ENCODE measurements at regions not wholly inside any gene's neighbourhood (a gene's known extent, or its start where the extent isn't known, plus 50 kb on each side); places are given as distances from the start of the nearest gene placed in this dataset.

DNA sequence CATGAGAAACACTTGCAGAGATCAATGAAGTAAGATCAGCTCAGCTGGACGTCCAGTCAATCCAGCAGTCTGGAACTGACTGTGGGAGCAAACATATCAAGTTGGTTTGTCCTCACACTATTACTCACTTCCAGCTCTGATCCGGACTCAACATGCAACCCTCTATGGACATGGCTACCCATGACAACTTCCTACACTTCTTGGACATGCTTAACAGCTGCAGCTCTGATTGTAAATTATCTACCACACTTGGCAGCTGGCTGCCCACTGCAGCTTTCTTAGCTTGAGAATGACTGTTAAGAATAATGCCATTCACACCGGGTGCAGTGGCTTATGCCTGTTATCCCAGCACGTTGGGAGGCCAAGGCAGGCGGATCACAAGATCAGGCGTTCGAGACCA lies 429.8 kb downstream of the EPHA4 start:
- peaks cover 0 to 9% (median 3%) of the 10 kb centered on the region in 3 donors for H3K9me3 Mint-ChIP-seq
- H3K27me3 Mint-ChIP-seq, result no peaks in the 10 kb centered on the region
- H3K4me1 Mint-ChIP-seq, result peaks cover 1 to 5% (median 4%) of the 10 kb centered on the region in 3 donors
- H3K4me3 Mint-ChIP-seq, result no peak overlapping the region
- no peak overlapping the region for H3K27ac Mint-ChIP-seq
- H3K36me3 Mint-ChIP-seq, result no peaks in the 10 kb centered on the region

DNA sequence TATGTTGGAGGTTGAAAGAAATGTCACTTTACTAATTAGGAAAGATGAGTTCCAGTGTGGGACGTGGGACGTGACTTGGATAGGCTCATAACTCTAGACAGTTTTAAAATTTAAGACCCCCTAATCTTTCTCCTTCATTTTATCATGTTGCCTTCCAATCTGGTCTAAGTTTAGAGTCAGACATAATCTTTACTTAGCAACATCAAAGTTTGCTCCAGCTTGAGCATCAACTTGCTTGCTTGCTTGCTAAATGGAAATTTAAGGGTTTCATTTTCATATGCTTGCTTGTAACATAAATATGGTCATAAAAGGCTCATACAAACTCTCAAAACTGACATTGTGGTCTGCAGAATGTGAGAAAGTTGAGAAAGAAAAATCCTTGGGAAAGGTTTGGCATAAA lies 428.9 kb downstream of the EPHA4 start:
- Mint-ChIP-seq H3K36me3 (no peaks in the 10 kb centered on the region), H3K4me3 (no peak overlapping the region), H3K27me3 (no peaks in the 10 kb centered on the region), H3K9me3 (peaks cover 0 to 9% (median 0%) of the 10 kb centered on the region in 3 donors), H3K27ac (no peak overlapping the region), H3K4me1 (no peaks in the 10 kb centered on the region)

DNA sequence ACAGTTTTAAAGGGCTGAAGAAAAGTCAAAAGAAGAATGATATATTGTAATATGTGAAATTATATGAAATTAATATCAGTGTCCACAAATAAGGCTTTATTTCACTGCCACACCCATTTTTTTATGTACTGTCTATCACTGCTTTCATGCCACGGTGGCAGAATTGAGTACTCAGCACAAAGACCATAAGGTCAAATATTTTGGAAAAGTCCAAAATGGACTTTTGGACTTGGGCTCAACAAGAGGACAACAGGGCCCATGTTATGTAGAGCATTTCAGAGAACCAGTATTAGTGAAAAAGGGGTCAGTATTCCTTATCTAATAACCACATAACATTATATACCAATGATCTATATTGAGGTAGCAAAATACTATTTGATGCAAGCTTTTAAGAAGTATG lies 427.2 kb downstream of the EPHA4 start:
- Mint-ChIP-seq H3K9me3 (peaks cover 0 to 9% (median 0%) of the 10 kb centered on the region in 3 donors), H3K4me3 (no peak overlapping the region), H3K36me3 (no peaks in the 10 kb centered on the region), H3K27me3 (no peaks in the 10 kb centered on the region), H3K4me1 (no peaks in the 10 kb centered on the region), H3K27ac (no peak overlapping the region)

DNA sequence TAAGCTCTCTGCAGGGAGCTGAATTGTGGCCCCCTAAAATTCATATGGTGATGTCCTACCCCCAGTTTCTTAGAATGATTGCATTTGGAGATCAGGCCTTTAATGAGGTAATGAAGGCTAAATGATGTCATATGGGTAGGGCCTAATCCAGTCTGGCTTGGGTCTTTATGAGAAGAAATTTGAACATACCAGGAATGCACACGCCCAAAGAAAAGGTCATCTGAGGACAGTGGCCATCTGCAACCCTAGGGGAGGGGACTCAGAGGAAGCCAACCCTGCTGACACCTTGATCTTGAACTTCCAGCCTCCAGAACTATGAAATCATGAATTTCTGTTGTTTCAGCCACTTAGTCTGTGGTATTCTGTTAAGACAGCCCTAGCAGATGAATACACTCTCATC lies 426.7 kb downstream of the EPHA4 start:
- Mint-ChIP-seq H3K36me3 (no peaks in the 10 kb centered on the region), H3K9me3 (peaks cover 0 to 9% (median 0%) of the 10 kb centered on the region in 3 donors), H3K27ac (no peak overlapping the region), H3K27me3 (no peaks in the 10 kb centered on the region), H3K4me1 (no peaks in the 10 kb centered on the region), H3K4me3 (no peak overlapping the region)

DNA sequence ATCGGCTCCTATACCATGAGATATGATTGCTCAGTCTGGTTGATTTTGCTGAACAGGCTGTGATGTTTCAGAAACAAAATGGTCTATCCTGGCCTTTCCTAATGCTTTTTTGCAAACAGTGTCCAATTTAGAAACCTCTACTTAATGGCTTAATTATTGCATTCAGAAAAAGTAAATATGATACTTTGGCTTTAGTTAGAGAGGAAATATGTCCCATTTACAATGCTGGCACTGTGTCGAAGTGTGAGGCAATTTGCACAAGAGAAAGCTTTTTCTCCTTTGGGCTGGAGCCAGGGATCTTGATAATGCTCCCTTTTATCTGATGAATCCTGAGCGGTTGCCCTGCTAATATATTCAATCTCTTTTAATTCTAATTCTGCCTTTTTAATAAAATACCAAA lies 418.9 kb downstream of the EPHA4 start:
- peaks cover 1% of the 10 kb centered on the region for H3K27me3 Mint-ChIP-seq

DNA sequence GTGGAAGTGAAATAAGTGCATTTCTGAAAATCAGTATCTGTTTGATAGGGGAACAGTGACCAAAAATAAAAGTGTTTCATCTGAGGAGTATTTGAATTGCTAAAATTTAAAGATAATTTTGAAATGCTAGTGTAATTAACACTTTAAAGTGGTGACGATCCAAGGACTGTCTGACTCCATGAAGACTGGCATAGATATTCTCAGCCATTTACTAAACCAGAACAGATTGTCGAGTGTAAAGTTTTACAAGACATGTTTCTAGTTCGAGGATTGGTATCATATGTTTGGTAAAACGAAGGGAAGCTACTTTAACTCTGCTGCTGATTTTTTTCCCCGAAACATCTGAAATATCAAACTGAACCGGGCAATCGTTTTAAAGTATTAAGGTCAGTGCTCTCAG lies 417.9 kb downstream of the EPHA4 start:
- Mint-ChIP-seq H3K9me3 (no peaks in the 10 kb centered on the region), H3K27ac (no peak overlapping the region), H3K36me3 (no peaks in the 10 kb centered on the region), H3K4me3 (no peak overlapping the region), H3K27me3 (peaks cover 2% of the 10 kb centered on the region), H3K4me1 (peaks cover 0 to 1% (median 0%) of the 10 kb centered on the region in 3 donors)

More for the DNA sequence above, 418.9 kb downstream of the EPHA4 start:
- no peak overlapping the region for H3K27ac Mint-ChIP-seq
- no peaks in the 10 kb centered on the region for H3K9me3 Mint-ChIP-seq
- H3K36me3 Mint-ChIP-seq, result no peaks in the 10 kb centered on the region
- no peak overlapping the region for H3K4me3 Mint-ChIP-seq
- H3K4me1 Mint-ChIP-seq, result peaks cover 0 to 1% (median 0%) of the 10 kb centered on the region in 3 donors

DNA sequence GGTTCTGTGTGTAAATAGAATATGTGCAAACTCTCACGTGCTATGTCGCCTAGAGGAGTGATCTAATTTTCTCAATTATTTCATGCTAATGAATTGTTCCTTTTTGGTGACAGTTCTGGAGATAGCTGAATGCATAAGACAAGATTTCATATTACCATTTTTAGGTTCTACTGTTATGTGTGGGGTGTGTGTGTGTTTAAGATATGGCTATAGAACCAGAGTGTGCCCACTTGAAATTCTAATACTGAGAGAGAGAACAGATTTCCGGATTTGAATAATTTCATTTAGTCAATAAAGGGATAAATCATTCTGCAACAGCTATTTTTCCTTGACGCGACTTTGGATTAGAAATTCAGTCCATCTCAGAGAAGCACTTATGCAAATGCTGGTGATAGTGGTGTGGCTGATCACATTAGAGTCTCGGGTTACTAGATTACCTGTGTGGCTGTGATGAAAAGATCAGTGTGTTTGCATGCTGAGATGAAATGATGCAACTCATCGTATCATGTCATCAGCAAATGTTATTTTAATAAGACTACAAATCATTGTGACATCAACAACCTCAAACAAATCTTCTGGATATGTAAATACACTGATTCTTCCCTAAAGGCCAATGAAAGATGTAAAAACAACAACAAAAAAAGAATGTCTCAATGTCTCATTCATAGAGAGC lies 415.9 kb downstream of the EPHA4 start:
- Mint-ChIP-seq H3K36me3 (no peaks in the 10 kb centered on the region), H3K4me1 (peaks cover 0 to 1% (median 0%) of the 10 kb centered on the region in 3 donors), H3K27ac (no peak overlapping the region), H3K9me3 (no peaks in the 10 kb centered on the region), H3K27me3 (peaks cover 2% of the 10 kb centered on the region), H3K4me3 (no peak overlapping the region)

DNA sequence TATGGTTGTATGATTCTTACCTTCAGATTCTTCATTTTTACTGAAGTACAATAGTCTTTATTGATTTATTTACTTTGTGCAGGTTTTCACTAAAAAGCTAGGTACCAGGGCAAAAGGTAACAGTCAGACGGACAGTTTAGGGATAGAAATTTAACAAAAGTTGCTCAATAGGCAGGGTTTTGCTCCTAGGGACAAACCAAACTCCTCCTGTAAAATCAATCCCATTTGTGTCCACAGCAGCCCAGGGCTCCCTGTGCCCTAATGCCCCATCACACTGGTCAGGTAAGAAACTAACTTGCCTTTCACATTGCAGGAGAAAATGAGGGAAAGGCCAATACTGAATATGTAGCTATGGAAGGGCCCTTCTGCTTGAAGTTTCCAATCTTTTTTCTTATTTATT lies 410.9 kb downstream of the EPHA4 start:
- Mint-ChIP-seq H3K4me3 (no peak overlapping the region), H3K27ac (no peak overlapping the region), H3K9me3 (no peaks in the 10 kb centered on the region), H3K36me3 (peaks cover 2% of the 10 kb centered on the region), H3K27me3 (peaks cover 2% of the 10 kb centered on the region), H3K4me1 (peaks cover 0 to under 1% (median 0%) of the 10 kb centered on the region in 3 donors)

DNA sequence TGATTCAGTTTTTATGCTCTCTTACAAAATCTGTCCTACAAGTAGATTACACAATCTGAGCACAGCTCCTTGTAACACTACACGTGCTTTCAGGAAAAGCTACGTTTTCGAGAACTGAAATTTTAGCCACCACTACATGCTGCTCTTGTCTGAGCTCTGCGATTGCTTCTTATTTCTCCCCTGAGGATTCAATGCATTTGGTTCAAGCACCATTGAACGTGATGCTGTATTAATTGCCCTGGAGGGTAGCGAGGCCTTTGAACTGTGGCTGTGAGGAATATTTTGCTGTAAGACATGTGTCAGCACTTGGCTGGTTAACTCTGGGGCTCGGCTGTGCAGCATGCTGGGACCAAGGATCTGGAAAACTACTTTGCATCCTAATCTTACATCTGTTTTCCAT lies 405.8 kb downstream of the EPHA4 start:
- H3K4me3 Mint-ChIP-seq, result no peak overlapping the region
- peaks cover 4% of the 10 kb centered on the region for H3K36me3 Mint-ChIP-seq
- H3K9me3 Mint-ChIP-seq, result no peaks in the 10 kb centered on the region
- H3K27ac Mint-ChIP-seq, result no peak overlapping the region
- peaks cover 0 to 3% (median 0%) of the 10 kb centered on the region in 3 donors for H3K4me1 Mint-ChIP-seq
- peaks cover 1% of the 10 kb centered on the region for H3K27me3 Mint-ChIP-seq

DNA sequence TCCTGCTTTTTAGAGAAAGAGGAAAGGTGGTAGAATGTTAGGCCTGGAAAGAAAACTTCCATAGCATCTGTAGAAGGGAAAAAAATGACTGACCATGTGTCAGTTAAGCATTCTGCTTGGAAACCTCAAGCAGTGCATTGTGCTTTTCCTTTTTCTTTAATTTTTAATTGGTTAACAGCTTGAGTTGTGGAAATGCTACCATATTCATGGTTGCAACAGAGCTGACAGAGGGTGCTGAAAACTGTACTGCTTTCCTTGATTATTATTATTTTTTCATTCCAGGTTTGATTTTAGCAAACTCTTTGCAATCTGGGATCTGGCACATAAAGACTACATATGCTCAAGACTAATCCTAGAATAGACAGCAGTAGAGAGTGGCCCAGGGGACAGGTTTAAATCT lies 404.5 kb downstream of the EPHA4 start:
- no peak overlapping the region for H3K27ac Mint-ChIP-seq
- H3K4me3 Mint-ChIP-seq, result no peak overlapping the region
- H3K36me3 Mint-ChIP-seq, result peaks cover 4% of the 10 kb centered on the region
- no peaks in the 10 kb centered on the region for H3K9me3 Mint-ChIP-seq
- peaks cover 0 to 3% (median 0%) of the 10 kb centered on the region in 3 donors for H3K4me1 Mint-ChIP-seq
- peaks cover 2% of the 10 kb centered on the region for H3K27me3 Mint-ChIP-seq

DNA sequence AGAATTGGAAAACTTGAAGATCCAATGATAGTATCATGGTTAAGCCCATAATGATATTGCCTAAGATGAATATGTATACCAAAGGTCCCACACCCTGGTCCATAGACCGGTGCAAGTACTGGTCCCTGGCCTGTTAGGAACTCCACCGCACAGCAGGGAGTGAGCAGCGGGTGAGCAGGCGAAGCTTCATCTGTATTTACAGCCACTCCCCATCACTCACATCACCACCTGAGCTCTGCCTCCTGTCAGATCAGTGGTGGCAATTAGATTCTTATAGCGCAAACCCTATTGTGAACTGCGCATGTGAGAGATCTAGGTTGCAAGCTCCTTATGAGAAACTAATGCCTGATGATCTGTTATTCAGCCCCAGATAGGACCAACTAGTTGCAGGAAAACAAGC lies 402.4 kb downstream of the EPHA4 start:
- Mint-ChIP-seq H3K36me3 (peaks cover 4% of the 10 kb centered on the region), H3K4me3 (no peak overlapping the region), H3K4me1 (peaks cover 0 to 3% (median 0%) of the 10 kb centered on the region in 3 donors), H3K27ac (no peak overlapping the region), H3K27me3 (peaks cover 2% of the 10 kb centered on the region), H3K9me3 (no peaks in the 10 kb centered on the region)

DNA sequence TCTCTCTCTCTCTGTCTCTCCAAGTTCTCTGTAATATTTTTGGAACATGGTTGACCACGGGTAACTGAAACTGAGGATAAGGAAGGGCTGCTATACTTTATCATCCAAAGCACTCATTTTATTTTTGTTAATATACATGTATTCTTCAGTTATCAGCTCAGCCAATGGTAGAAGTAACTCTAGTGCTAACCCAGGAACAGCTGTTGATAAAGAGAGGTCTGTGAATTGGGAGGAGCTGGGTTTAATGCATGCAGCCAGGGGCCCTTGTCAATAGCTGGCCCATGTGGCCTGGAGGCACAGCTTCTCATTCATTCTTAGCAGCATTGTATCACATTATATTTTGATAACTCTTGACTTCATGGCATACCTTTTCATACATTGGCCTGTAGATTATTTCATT lies 401.6 kb downstream of the EPHA4 start:
- Mint-ChIP-seq H3K4me3 (no peak overlapping the region), H3K9me3 (no peaks in the 10 kb centered on the region), H3K4me1 (peaks cover 0 to 3% (median 0%) of the 10 kb centered on the region in 3 donors), H3K27me3 (peaks cover 2% of the 10 kb centered on the region), H3K27ac (no peak overlapping the region), H3K36me3 (peaks cover 4% of the 10 kb centered on the region)

DNA sequence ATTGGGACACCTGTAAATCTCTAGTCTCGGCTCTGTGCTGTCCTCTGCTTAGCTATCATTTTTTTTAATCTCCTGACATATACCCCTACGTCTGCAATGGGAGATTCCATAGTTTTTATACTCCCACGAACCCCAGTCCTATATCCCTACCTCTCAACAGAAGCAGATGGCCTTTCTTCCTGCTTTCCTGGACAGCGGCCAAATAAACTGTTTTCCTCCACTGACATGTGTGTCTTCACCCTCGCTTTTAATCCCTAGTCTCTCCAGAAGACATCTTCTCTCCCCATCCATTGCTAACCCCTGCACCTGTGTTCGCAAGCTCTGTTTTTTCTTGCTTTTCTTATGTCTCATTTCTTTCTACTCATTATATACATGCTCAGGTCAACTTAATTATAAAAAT lies 395.4 kb downstream of the EPHA4 start:
- Mint-ChIP-seq H3K9me3 (peaks cover 0 to 3% (median 2%) of the 10 kb centered on the region in 3 donors), H3K27me3 (no peaks in the 10 kb centered on the region), H3K4me3 (no peak overlapping the region), H3K27ac (no peak overlapping the region), H3K36me3 (no peaks in the 10 kb centered on the region), H3K4me1 (no peaks in the 10 kb centered on the region)

DNA sequence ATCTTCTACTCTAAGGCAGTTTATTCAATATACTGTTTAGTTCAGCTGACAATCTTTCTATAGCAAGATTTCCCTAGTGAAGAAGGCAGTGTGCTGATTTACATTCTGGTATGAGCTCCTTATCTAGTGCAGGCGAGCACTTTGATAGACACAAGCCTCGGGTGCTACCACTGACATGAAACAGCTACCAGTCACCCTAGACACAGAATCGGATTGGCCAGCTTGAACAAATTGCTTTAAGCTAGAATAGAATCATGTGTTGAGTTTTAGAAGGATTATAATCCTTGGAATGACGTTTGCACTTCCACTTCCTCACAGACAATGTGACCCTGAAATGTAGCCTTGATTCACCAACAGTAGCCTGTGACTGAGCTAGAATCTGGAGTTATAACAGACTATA lies 394.0 kb downstream of the EPHA4 start:
- Mint-ChIP-seq H3K27me3 (no peaks in the 10 kb centered on the region), H3K27ac (no peak overlapping the region), H3K36me3 (no peaks in the 10 kb centered on the region), H3K4me1 (no peaks in the 10 kb centered on the region), H3K9me3 (peaks cover 0 to 3% (median 2%) of the 10 kb centered on the region in 3 donors), H3K4me3 (no peak overlapping the region)

DNA sequence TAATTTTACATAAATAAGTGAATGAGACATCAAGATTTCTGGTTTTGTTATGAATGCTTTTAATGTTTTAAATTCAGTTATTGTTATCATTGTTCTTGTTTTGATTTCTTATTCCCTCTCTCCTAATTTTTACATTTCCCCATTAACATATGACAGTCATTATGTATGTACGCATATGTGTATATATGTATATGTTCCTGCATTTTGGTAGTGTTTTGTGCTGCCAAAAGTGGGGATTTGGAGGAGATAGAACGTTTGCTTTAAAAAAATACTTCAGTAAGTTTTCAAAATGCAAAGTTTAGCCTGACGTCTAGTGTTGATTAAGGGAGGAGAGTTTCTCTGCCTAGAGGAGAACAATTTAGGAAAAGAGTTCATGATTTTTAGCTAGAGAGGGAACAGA lies 385.2 kb downstream of the EPHA4 start:
- Mint-ChIP-seq H3K9me3 (no peaks in the 10 kb centered on the region), H3K27me3 (peaks cover 19% of the 10 kb centered on the region), H3K4me3 (no peak overlapping the region), H3K27ac (no peak overlapping the region), H3K4me1 (no peaks in the 10 kb centered on the region), H3K36me3 (peaks cover 2% of the 10 kb centered on the region)

DNA sequence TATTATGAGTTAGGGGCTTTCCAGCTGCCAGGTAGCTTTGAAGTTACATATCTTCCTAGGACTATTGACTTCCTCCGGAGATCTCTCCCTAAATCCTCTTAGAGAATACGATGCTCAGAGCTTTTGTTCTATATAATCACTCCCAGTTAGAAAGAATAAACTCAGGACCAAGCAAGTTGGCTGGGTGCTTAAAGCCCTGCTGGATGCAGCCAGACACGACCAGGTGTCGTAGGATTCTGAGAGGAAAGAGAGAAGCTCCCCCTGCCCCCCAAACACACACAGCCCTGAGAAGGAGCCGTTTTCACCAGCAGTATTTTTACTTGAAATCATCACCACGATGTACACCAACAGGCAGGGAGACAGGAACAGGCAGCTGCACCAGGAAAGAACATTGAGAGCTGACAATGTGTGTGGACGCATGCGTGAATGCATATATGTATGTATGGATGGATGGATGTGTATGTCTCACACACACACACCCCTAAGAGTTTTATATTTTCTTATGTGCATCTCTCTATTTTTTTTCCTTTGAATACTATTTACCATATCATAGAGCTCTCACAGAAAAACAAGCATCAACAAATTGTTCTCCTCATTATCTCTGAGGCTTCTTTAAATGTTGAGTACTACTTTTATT lies 382.6 kb downstream of the EPHA4 start:
- Mint-ChIP-seq H3K4me3 (no peak overlapping the region), H3K36me3 (peaks cover 2% of the 10 kb centered on the region), H3K27ac (no peak overlapping the region), H3K4me1 (no peaks in the 10 kb centered on the region), H3K27me3 (peaks cover 19% of the 10 kb centered on the region), H3K9me3 (peaks cover 0 to 2% (median 0%) of the 10 kb centered on the region in 3 donors)
